ENCODE measurements at regions not wholly inside any gene's neighbourhood (a gene's known extent, or its start where the extent isn't known, plus 50 kb on each side); places are given as distances from the start of the nearest gene placed in this dataset.

DNA sequence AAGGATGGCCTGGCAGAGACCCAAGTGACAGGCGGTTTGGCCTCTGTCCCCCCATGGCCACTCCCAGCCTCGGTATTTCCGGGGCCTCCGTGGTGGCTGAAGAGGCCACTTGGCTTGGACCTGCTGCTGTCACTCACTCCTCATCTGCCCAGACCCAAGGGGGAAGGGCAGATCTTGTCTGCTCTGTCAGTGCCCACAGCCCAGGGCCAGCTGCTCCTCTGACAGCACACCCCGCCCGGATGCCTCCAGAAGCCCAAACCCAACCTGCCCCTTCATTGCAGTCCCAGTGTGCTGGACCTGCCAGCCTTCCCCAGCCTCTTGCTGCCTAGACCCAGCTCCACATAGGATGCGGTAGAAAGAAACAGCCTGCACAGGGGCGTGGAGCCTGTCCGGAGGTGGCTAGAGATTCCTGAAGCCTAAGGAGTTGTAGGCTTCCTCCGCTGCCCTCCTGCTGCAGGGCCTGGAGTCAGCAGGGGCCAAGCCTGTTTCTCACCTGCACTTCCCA, 52.0 kb downstream of the MAGEF1 start:
- no peak for DNase-seq (ENCODE audit: low read depth)

GRCh38 chr3:184658223-184658928, 53.5 kb downstream of the MAGEF1 start:
- no peak for DNase-seq (ENCODE audit: low read depth)

DNA sequence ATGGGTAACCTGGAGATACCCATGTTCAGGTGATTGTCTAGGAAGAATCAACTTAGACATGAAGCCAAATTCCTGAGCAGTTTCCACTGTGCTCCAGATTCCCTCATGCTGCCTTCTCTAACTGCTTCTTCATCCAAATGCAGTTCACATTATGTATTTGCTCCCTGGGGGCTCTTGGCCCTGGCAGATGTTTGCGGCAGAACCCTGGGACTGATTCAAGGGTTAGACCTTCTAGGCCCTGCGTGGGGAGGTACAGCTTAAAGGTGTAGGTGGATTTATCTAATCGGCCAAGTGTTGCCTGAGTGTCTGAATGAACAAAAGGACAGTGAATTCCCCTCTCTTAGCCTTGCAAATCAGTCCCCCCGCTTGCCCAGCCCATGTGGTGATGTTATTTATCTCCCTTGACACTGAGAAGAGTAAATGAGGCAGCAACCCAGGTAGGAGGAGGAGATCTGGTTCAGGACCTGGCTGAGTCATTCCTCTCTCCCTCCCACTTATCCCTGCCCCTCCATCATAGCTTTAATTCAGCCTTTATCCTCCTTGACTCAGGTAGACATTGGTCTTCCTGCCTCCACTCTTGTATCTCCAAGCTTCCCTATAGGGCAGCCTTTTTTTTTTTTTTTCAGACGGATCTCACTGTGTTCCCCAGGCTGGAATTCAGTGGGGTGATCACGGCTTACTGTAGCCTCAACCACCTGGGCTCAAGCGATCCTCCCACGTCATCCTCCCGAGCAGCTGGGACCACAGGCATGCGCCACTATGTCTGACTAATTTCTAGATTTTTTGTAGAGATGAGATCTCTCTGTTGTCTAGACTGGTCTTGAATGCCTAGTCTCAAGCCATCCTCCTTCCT, 54.8 kb downstream of the MAGEF1 start:
- no peak for DNase-seq (ENCODE audit: low read depth)

DNA sequence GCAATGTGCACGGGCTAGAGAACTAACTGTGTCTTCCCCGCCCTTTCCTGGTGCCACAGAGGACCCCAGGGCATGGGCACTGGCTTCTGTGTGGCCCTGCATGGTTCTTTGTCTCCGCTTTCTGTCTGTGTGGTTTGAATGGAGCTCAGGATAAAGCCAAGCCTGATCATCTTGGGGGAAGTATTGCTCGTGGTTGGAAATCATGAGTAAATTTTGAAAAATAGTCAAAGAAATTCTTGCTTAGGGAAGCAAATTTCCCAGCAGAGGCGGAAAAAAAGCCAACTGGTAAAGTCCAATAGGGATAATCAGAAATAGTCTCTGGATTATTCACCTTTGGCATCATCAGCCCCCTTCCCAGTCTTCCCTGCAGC, 55.4 kb downstream of the MAGEF1 start:
- no peak for DNase-seq (ENCODE audit: low read depth)

DNA sequence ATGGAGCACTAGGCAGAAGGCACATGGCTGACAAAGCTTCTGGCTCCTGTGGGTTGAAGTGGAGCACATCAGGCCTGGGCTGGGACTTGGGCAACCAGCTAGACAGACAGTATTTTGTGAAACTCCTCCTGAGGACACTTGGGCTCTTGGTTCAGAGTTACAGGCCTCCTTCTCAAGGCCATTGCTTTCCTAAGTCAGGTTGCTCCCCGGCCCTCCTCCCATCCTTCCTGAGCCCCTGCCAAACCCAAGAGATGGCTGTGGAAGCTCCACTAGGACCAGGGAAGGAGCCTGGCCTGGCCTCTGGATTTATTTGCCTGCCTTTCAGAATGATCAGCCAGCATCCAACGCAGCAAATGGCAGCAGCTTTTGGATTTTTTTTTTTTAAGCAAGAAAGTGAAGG, 56.3 kb downstream of the MAGEF1 start:
- no peak for DNase-seq (ENCODE audit: low read depth)

DNA sequence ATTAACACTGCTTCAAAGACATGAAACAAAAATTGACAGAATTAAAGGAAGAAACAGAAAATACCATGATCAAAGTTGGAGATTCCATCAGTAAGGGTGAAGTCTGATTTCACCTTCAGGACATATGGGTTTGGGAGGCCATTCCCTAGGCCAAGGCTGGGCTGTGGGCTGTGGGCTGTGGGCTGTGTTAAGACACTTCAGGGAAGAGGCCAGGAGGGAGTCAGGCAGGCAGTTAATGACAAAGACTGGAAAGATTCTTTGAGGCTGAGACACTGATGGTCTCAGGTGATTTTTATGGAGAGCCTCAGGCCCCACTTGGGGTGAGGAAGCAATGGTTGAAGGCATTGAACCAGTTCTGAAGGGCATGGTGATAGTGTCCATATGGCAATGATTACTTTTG, 57.5 kb downstream of the MAGEF1 start:
- no peak for DNase-seq (ENCODE audit: low read depth)

- DNase-seq (ENCODE audit: low read depth), result no peak
Measured at GRCh38 chr3:184652465-184652864, 59.4 kb downstream of the MAGEF1 start.

DNA sequence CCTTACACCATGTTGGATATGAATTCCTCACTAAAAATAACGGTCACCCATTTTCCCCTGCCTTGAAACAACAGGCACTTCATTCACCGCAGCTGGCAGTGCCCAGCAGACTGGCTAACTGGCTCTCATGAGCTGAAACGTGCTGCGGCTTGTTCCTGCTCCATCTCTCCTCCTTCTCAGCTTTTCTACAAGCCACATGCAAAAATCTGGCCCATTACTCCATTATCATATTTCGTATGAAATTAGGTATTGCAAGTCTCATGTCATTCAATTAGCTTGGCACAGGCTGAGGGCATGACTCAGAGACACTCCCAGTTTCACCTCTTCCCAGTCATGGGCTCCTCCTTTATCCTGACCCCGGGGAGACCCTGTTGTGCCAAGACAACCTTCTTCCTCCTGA, 60.0 kb downstream of the MAGEF1 start:
- DNase-seq (ENCODE audit: low read depth), result no peak

GRCh38 chr3:184648636-184649035, 63.2 kb downstream of the MAGEF1 start:
- no peak for DNase-seq (ENCODE audit: low read depth)

DNA sequence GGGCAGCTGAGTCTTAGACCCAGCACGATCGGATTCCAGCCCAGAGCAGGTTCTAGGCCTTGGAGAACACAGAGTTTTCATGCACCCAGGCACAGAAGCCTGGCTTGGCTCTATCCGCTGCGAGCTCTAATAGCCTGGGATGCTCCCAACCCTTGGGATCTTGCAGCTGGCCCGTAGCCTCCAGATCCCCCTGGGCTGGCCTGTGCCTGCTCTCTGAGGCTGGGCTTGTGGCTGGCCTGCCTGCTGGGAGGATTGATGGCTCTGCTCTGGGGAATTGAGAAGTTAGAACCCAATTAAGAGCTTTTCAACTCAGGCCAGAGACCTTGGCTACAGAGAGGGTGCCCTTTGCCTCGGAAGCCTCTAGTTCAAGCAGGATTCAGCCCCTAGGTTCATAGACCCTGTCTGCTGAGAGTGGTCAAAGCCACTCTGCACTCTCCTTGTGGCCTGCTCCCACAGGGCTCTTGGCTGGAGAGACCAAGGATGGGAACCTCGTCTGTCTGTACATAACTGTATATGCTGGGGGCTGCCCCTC, 64.4 kb downstream of the MAGEF1 start:
- DNase-seq (ENCODE audit: low read depth), result no peak

DNA sequence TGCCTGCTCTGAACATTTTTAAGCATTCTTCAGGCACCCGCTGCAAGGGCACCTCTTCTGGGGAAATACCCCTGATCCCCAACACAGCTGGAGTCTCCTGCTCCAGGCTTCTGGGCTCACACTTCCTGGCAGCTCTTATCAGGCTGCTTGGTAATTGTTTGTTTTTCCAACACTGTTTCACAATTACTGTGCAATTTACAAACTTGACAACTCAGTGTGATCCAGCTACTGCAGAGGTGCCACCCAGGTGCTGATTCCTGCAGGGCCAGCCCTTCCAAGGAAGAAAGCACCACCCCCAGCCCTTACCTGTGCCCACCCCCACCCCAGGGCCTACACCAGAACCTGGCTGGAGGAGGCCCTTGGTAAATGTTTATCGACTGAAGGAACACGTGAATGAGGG, 66.5 kb downstream of the MAGEF1 start:
- no peak for DNase-seq (ENCODE audit: low read depth)

DNA sequence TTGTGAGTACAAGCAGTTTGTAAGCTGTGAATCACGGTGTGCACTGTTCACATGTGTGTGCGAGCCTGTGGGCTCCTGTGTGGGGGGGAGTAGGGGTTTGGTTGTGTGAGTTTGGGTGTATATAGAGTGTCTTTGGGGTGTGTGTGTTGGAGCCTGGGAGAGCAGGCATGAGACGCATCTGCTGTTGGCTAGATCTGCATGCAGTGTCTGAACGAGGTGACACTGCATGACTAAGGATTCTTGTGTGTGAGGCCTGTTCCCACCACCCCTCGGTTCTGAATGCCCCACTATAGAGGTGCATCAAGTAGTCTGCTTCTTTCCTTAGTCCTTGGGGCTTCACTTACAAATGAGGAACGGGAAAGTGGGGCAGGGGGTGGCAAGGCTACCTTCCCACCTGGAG, 68.4 kb downstream of the MAGEF1 start:
- DNase-seq (ENCODE audit: low read depth), result no peak

DNA sequence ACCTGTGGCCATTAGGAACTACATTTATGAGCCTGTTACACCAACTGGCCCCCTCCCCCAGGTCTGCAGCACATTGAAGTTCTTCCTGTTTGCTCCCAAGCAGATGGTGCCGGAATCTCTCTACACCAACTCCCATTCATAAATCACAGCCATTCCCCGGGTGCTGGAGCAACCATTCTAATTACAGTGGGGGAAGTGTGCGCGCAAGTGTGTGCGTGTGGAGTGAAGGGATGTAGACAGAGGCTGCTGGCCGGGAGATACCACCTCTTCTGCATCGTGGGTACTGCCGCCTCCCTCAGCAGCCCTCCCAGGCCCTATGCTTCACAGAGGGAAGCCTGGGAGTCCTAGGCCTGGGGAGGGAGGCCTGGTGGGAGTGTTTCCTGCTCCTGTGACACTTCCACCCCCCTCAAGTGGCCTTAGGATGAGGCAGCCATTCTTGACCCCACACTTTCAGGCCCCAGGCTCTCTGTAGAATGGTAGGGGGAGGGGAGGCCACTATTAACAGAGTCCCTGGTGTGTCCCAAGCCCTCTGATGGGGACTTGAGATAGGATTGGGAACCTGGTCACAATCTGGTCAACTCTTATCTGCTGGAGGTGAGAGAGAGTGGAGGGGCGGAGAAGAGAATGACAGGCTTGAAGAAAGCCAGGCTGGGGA, 69.1 kb downstream of the MAGEF1 start:
- DNase-seq (ENCODE audit: low read depth), result no peak

DNA sequence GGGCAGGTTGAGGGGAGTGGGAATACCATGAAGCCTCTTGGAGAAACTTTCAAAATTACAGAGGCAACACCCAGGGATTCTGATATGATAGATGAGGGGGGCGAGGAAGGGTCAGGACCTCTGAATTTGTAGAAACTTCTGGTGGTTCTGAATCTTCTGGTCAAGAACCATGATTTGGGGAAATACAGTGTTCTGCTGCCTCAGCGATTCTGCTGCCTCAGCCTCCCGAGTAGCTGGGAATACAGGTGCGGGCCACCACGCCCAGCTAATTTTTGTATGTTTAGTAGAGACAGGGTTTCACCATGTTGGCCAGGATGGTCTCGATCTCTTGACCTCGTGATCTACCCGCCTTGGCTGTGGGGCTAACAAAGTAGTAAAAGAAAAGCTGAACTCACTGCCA, 70.4 kb downstream of the MAGEF1 start:
- DNase-seq (ENCODE audit: low read depth), result no peak

DNA sequence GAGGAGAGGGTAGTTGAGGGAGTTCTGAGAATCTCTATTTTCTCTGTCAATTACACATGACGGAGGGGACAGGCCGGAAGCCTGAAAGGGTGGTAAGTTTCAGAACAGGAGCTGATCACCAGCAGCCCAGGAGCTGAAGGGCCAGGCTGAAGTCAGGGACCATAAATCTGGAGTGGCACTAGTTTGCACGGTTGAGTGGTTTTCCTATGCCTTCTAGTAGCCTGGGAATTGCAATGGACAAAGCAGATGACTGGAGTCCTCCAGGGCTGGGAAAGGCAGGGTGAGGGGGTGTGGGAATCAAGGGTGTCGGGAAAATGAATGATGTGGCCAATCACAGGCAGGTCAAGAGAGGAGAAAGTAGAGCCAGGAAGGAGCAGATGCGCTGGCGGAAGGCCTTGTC, 72.5 kb downstream of the MAGEF1 start:
- DNase-seq (ENCODE audit: low read depth), result no peak

GRCh38 chr3:184637705-184638104, 74.2 kb downstream of the MAGEF1 start:
- DNase-seq (ENCODE audit: low read depth), result no peak

DNA sequence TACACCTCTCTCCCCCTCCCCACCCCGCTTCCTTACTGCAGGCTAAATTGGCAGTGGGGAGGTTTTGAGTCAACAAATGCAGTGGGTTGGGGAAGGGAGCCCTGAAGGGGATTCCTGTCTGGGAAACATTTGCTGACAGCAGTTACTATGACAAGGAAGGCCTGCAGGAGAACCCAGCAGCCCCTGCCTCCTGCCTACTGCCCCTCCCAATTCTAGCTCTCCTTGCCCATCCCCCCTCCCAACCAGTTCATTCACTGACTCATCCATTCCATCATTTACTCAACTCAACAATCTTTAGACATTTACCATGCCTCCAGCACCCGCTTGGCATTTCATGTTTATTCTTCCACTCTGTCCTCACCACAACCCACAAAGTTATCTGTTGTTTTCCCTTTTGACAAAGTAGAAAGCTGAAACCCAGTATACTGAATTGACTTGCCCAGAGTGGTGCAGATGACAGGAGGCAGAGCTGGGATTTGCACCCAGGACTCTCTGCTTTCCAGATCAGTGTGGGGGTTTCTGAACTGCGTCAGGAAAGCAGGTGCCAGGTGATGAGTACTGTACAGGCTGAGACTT, 75.0 kb downstream of the MAGEF1 start:
- peak; percentile 2 for DNase-seq (ENCODE audit: low read depth)

- DNase-seq (ENCODE audit: low read depth), result no peak
Measured at GRCh38 chr3:184635774-184636173, 74.2 kb downstream of the EPHB3 start.

DNA sequence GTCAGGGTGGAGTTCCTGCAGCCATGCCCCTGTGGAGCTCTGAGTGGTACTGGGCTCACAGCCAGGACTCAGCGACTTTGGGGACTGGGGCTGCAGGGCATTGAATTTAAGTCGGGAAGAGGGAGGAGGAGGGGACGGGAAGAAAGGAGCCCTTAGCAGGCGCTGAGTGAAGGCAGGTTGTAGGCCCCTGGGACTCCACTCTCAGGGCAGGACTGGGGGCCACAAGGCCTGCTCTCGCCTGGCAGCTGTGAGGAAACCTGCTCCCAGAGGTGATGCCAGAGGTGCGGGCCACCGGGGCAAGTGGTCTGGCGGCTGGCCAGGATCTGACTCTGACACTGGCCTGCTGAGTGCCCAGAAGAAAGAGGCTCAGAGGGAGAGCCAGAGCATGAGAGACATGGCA, 73.5 kb downstream of the EPHB3 start:
- DNase-seq (ENCODE audit: low read depth), result no peak

- DNase-seq (ENCODE audit: low read depth), result no peak
Measured at GRCh38 chr3:184633237-184633579, 71.6 kb downstream of the EPHB3 start.

- no peak for DNase-seq (ENCODE audit: low read depth)
Measured at GRCh38 chr3:184632551-184633236, 71.1 kb downstream of the EPHB3 start.

Measured in stimulated activated CD4-positive, alpha-beta T cell treated with anti-CD3 and anti-CD28 coated beads, Interleukin-2, amount 100 ng/mL, for 4 hours (primary cell).